CD1c-positive myeloid dendritic cell (primary cell): ENCODE measurements at regions not wholly inside any gene's neighbourhood (a gene's known extent, or its start where the extent isn't known, plus 50 kb on each side); places are given as distances from the start of the nearest gene placed in this dataset.
"Not testable (repeated sequence)": the region's sequence is repeated elsewhere in the genome, so short reads cannot be mapped to it uniquely, and the experiment has no call there.

Experiments
- DNase-seq: peaks from one replicate; pipeline ENCODE4 v3.0.0-alpha.2; 2016; ENCODE audit errors: extremely low spot score

GRCh38 chr17:31623990-31624389 lies 232.5 kb downstream of the RAB11FIP4 start:
- no peak for DNase-seq

- no peak for DNase-seq
Observed at GRCh38 chr17:31622500-31622899, 231.0 kb downstream of the RAB11FIP4 start.

- no peak for DNase-seq
Observed at GRCh38 chr17:31621566-31621965, 230.1 kb downstream of the RAB11FIP4 start.

GRCh38 chr17:31611053-31611452 lies 219.6 kb downstream of the RAB11FIP4 start:
- DNase-seq, result not testable (repeated sequence)

- no peak for DNase-seq
Observed at GRCh38 chr17:31609996-31610910, 218.8 kb downstream of the RAB11FIP4 start.

- DNase-seq, result no peak
Observed at GRCh38 chr17:31609331-31609730, 217.9 kb downstream of the RAB11FIP4 start.

- no peak for DNase-seq
Observed at GRCh38 chr17:31608659-31609254, 217.3 kb downstream of the RAB11FIP4 start.

GRCh38 chr17:31605761-31606160 lies 214.3 kb downstream of the RAB11FIP4 start:
- no peak for DNase-seq

GRCh38 chr17:31604936-31605335 lies 213.5 kb downstream of the RAB11FIP4 start:
- DNase-seq, result no peak

- not testable (repeated sequence) for DNase-seq
Observed at GRCh38 chr17:31600144-31600543, 208.7 kb downstream of the RAB11FIP4 start.

- no peak for DNase-seq
Observed at GRCh38 chr17:31598921-31599571, 207.6 kb downstream of the RAB11FIP4 start.

GRCh38 chr17:31598399-31598782 lies 206.9 kb downstream of the RAB11FIP4 start:
- no peak for DNase-seq

- no peak for DNase-seq
Observed at GRCh38 chr17:31597646-31598398, 206.3 kb downstream of the RAB11FIP4 start.

GRCh38 chr17:31596382-31597323 lies 205.2 kb downstream of the RAB11FIP4 start:
- DNase-seq, result peak; percentile 88

GRCh38 chr17:31595666-31596381 lies 204.3 kb downstream of the RAB11FIP4 start:
- no peak for DNase-seq

GRCh38 chr17:31595076-31595475 lies 203.6 kb downstream of the RAB11FIP4 start:
- DNase-seq, result no peak

- no peak for DNase-seq
Observed at GRCh38 chr17:31594416-31594815, 202.9 kb downstream of the RAB11FIP4 start.

GRCh38 chr17:31593806-31594205 lies 202.3 kb downstream of the RAB11FIP4 start:
- DNase-seq, result no peak

- DNase-seq, result no peak
Observed at GRCh38 chr17:31591924-31592323, 200.4 kb downstream of the RAB11FIP4 start.

- DNase-seq, result no peak
Observed at GRCh38 chr17:31588512-31588911, 197.0 kb downstream of the RAB11FIP4 start.
